ENCODE measurements at regions not wholly inside any gene's neighbourhood (a gene's known extent, or its start where the extent isn't known, plus 50 kb on each side); places are given as distances from the start of the nearest gene placed in this dataset.

- Histone ChIP-seq H3K4me1 (ENCODE audit: control insufficient read depth, insufficient read depth, low read length) (no peaks in the 10 kb centered on the region), H3K9ac (ENCODE audit: control insufficient read depth, insufficient read depth, low read length) (no peak overlapping the region), H3K36me3 (ENCODE audit: control insufficient read depth in 2 of 2, insufficient read depth in 2 of 2, low read length in 1 of 2) (no peaks in the 10 kb centered on the region), H3K9me3 (replicated peaks; ENCODE audit: control insufficient read depth, insufficient read depth, low read length) (no peaks in the 10 kb centered on the region), H3K27me3 (replicated peaks in 1 of 2; ENCODE audit: control insufficient read depth in 2 of 2, insufficient read depth in 2 of 2, low read length in 1 of 2) (no peaks in the 10 kb centered on the region), H3K27ac (ENCODE audit: control insufficient read depth, insufficient read depth) (no peak overlapping the region), H3K4me3 (no peak overlapping the region), H3K79me2 (ENCODE audit: control insufficient read depth, insufficient read depth, low read length) (no peaks in the 10 kb centered on the region), H3K4me2 (ENCODE audit: control insufficient read depth, insufficient read depth) (no peak overlapping the region), H4K20me1 (ENCODE audit: control insufficient read depth, insufficient read depth) (no peaks in the 10 kb centered on the region), H2AFZ (ENCODE audit: control insufficient read depth, low read depth, low read length) (no peak overlapping the region)
- in situ Hi-C loops (cut with MboI) (no loop called here), intact Hi-C loops (cut with micrococcal nuclease; ENCODE audit: unreplicated experiment) (no loop called here)
- WGBS (ENCODE audit: insufficient coverage, insufficient replicate concordance, low lambda C conversion rate, missing lambda C conversion rate) = 0% methylated on average over 2 of the region's 2 CpGs
- CTCF ChIA-PET = no interaction called here
- DNase-seq (ENCODE audit: low read depth, low spot score) = no peak
- no TSS peak for BruUV-seq (replicated peaks)
- RAD21 ChIA-PET (ENCODE audit: unreplicated experiment) = no interaction called here
- SMC1A ChIA-PET (ENCODE audit: uncharacterized antibody, unreplicated experiment) = no interaction called here
- no peak for ATAC-seq
- POLR2A ChIA-PET = no interaction called here
- FAIRE-seq = no peak
- TF ChIP-seq IKZF1 (conservative IDR thresholded peaks at IDR 0.05) (no peak), YY1 (IDR thresholded peaks at IDR 0.05; ENCODE audit: low read depth, low read length) (no peak), PKNOX1 (IDR thresholded peaks at IDR 0.05) (no peak), DPF2 (IDR thresholded peaks at IDR 0.05) (no peak), E2F4 (IDR thresholded peaks at IDR 0.05; ENCODE audit: low read depth, low read length) (no peak), RCOR1 (conservative IDR thresholded peaks at IDR 0.05; ENCODE audit: low read depth, low read length) (no peak), SUZ12 (IDR thresholded peaks at IDR 0.05; ENCODE audit: unreplicated experiment) (no peak), SIX5 (IDR thresholded peaks at IDR 0.05; ENCODE audit: low read depth, low read length, severe bottlenecking) (no peak), SIN3A (IDR thresholded peaks at IDR 0.05; ENCODE audit: low read depth, low read length) (no peak), KAT2A (conservative IDR thresholded peaks at IDR 0.05; ENCODE audit: control insufficient read depth, low read depth, low read length) (no peak), HDGF (IDR thresholded peaks at IDR 0.05) (no peak)
- TF ChIP-seq, protein P1, sequence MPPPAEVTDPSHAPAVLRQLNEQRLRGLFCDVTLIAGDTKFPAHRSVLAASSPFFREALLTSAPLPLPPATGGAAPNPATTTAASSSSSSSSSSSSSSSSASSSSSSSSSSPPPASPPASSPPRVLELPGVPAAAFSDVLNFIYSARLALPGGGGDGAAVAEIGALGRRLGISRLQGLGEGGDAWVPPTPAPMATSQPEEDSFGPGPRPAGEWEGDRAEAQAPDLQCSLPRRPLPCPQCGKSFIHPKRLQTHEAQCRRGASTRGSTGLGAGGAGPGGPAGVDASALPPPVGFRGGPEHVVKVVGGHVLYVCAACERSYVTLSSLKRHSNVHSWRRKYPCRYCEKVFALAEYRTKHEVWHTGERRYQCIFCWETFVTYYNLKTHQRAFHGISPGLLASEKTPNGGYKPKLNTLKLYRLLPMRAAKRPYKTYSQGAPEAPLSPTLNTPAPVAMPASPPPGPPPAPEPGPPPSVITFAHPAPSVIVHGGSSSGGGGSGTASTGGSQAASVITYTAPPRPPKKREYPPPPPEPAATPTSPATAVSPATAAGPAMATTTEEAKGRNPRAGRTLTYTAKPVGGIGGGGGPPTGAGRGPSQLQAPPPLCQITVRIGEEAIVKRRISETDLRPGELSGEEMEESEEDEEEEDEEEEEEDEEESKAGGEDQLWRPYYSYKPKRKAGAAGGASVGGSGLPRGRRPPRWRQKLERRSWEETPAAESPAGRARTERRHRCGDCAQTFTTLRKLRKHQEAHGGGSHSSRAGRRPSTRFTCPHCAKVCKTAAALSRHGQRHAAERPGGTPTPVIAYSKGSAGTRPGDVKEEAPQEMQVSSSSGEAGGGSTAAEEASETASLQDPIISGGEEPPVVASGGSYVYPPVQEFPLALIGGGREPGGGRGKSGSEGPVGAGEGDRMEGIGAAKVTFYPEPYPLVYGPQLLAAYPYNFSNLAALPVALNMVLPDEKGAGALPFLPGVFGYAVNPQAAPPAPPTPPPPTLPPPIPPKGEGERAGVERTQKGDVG (CRISPR knock-in tag; IDR thresholded peaks at IDR 0.05) = no peak
- TF ChIP-seq, protein P2, sequence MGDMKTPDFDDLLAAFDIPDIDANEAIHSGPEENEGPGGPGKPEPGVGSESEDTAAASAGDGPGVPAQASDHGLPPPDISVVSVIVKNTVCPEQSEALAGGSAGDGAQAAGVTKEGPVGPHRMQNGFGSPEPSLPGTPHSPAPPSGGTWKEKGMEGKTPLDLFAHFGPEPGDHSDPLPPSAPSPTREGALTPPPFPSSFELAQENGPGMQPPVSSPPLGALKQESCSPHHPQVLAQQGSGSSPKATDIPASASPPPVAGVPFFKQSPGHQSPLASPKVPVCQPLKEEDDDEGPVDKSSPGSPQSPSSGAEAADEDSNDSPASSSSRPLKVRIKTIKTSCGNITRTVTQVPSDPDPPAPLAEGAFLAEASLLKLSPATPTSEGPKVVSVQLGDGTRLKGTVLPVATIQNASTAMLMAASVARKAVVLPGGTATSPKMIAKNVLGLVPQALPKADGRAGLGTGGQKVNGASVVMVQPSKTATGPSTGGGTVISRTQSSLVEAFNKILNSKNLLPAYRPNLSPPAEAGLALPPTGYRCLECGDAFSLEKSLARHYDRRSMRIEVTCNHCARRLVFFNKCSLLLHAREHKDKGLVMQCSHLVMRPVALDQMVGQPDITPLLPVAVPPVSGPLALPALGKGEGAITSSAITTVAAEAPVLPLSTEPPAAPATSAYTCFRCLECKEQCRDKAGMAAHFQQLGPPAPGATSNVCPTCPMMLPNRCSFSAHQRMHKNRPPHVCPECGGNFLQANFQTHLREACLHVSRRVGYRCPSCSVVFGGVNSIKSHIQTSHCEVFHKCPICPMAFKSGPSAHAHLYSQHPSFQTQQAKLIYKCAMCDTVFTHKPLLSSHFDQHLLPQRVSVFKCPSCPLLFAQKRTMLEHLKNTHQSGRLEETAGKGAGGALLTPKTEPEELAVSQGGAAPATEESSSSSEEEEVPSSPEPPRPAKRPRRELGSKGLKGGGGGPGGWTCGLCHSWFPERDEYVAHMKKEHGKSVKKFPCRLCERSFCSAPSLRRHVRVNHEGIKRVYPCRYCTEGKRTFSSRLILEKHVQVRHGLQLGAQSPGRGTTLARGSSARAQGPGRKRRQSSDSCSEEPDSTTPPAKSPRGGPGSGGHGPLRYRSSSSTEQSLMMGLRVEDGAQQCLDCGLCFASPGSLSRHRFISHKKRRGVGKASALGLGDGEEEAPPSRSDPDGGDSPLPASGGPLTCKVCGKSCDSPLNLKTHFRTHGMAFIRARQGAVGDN (IDR thresholded peaks at IDR 0.05) = no peak
Measured at GRCh38 chr18:41545091-41545888, 409.7 kb upstream of the PIK3C3 start.

All from GM12878 (cell line).